Parathyroid adenoma (tissue), 2 donors: ENCODE measurements at regions not wholly inside any gene's neighbourhood (a gene's known extent, or its start where the extent isn't known, plus 50 kb on each side); places are given as distances from the start of the nearest gene placed in this dataset.
A peak's percentile ranks its signal among the peaks of the same experiment; 100 is the strongest.

Source experiments
- H2AFZ ChIP-seq: fragments of 300-600 bp; sonication (generic); one replicate; pipeline ENCODE4 v1.7.0; 2017; ENCODE audit warnings: antibody characterized with exemption, mild to moderate bottlenecking
- H3K27ac ChIP-seq: fragments of 300-600 bp; sonication (generic); one replicate; pipeline ENCODE4 v1.7.0; 2017
- H3K27me3 ChIP-seq: fragments of 300-600 bp; sonication (generic); one replicate; pipeline ENCODE4 v1.7.0; 2017; ENCODE audit warnings: low read length; ENCODE audit not compliant: control insufficient read depth, insufficient read depth
- H3K36me3 ChIP-seq: fragments of 300-600 bp; sonication (generic); one replicate; pipeline ENCODE4 v1.7.0; 2017; ENCODE audit warnings: low read length; ENCODE audit not compliant: control insufficient read depth, insufficient read depth
- H3K4me1 ChIP-seq: fragments of 300-600 bp; sonication (generic); one replicate; pipeline ENCODE4 v1.7.0; 2017; ENCODE audit warnings: control low read depth
- H3K4me2 ChIP-seq: fragments of 300-600 bp; sonication (generic); one replicate; pipeline ENCODE4 v1.7.0; 2017; ENCODE audit warnings: low read length
- H3K4me3 ChIP-seq: fragments of 300-600 bp; sonication (generic); one replicate; pipeline ENCODE4 v1.7.0; 2017; ENCODE audit warnings: low read depth, low read length
- H3K79me2 ChIP-seq: fragments of 300-600 bp; sonication (generic); one replicate; pipeline ENCODE4 v1.7.0; 2017; ENCODE audit warnings: control low read depth
- H3K9ac ChIP-seq: fragments of 300-600 bp; sonication (generic); one replicate; pipeline ENCODE4 v1.7.0; 2017; ENCODE audit warnings: mild to moderate bottlenecking
- H3K9me3 ChIP-seq: fragments of 300-600 bp; sonication (generic); one replicate; pipeline ENCODE4 v1.7.0; 2017; ENCODE audit warnings: low read length; ENCODE audit not compliant: control insufficient read depth
- TF ChIP-seq, protein P1 (sequence below): fragments of 300-600 bp; sonication (generic); IDR thresholded peaks from one replicate; pipeline ENCODE4 v1.7.0; 2017; ENCODE audit warnings: antibody characterized with exemption, mild to moderate bottlenecking
- donor health status: primary hyperparathyroidism.

DNA sequence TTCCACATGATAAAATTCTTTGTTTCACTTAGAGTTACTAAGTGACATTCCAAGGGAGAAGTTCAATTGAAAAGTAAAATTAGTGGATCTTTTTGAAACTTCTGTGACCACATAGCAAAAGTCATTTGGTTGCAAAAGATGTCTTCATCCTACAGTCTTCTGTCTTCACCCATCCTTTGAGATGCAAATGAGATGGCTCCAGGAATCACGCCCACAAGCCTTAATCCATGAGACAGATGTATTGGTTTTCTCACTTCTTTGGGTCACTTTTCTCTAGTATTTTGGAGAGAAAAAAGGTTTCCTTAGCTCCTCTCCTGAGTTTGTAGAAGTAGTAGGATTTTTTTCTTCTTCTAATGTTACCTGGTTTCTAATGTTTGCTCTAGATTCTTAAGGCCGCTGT is 259.5 kb upstream of the SLC10A2 start:
- H3K4me2 ChIP-seq: no peak overlapping the region
- H3K27me3 ChIP-seq: no peaks in the 10 kb centered on the region
- TF ChIP-seq, protein P1, sequence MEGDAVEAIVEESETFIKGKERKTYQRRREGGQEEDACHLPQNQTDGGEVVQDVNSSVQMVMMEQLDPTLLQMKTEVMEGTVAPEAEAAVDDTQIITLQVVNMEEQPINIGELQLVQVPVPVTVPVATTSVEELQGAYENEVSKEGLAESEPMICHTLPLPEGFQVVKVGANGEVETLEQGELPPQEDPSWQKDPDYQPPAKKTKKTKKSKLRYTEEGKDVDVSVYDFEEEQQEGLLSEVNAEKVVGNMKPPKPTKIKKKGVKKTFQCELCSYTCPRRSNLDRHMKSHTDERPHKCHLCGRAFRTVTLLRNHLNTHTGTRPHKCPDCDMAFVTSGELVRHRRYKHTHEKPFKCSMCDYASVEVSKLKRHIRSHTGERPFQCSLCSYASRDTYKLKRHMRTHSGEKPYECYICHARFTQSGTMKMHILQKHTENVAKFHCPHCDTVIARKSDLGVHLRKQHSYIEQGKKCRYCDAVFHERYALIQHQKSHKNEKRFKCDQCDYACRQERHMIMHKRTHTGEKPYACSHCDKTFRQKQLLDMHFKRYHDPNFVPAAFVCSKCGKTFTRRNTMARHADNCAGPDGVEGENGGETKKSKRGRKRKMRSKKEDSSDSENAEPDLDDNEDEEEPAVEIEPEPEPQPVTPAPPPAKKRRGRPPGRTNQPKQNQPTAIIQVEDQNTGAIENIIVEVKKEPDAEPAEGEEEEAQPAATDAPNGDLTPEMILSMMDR: no peak
- no peak overlapping the region for H2AFZ ChIP-seq
- H3K79me2 ChIP-seq: no peaks in the 10 kb centered on the region
- no peaks in the 10 kb centered on the region for H3K4me1 ChIP-seq
- H3K9me3 ChIP-seq: no peaks in the 10 kb centered on the region
- no peak overlapping the region for H3K4me3 ChIP-seq
- no peak overlapping the region for H3K27ac ChIP-seq
- no peak overlapping the region for H3K9ac ChIP-seq
- no peaks in the 10 kb centered on the region for H3K36me3 ChIP-seq

GRCh38 chr13:103324641-103325040 is 258.4 kb upstream of the SLC10A2 start:
- Histone ChIP-seq H3K4me3 (no peak overlapping the region), H3K79me2 (no peaks in the 10 kb centered on the region), H3K27me3 (no peaks in the 10 kb centered on the region), H3K27ac (no peak overlapping the region), H3K4me1 (no peaks in the 10 kb centered on the region), H3K36me3 (no peaks in the 10 kb centered on the region), H2AFZ (no peak overlapping the region), H3K9me3 (no peaks in the 10 kb centered on the region), H3K4me2 (no peak overlapping the region), H3K9ac (no peak overlapping the region)
- TF ChIP-seq, protein P1: no peak

DNA sequence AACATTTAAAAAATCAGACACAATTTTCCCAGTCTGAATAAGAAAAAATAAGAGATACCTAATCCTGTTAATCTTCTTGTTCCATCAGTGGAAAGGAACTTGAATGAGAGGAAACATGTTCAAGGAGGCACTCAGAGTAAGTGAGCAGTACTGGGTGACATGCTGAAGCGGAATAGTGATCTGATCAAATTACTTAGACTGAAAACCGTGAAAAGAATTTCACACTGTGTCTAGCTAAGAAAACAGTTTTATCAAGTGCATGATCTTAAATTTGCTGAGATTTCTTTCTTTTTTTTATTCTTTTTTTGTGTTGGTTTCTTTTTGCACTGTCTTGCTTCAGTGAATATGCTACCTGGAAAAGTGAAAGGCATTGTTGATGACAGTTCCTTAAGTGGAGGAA is 249.5 kb upstream of the SLC10A2 start:
- Histone ChIP-seq H3K4me1 (no peaks in the 10 kb centered on the region), H3K9me3 (no peaks in the 10 kb centered on the region), H3K4me2 (peak overlapping the region; percentile 30), H3K36me3 (no peaks in the 10 kb centered on the region), H2AFZ (no peak overlapping the region), H3K27me3 (no peaks in the 10 kb centered on the region), H3K4me3 (peak overlapping the region; percentile 32), H3K27ac (no peak overlapping the region), H3K79me2 (no peaks in the 10 kb centered on the region), H3K9ac (no peak overlapping the region)
- TF ChIP-seq, protein P1: no peak

DNA sequence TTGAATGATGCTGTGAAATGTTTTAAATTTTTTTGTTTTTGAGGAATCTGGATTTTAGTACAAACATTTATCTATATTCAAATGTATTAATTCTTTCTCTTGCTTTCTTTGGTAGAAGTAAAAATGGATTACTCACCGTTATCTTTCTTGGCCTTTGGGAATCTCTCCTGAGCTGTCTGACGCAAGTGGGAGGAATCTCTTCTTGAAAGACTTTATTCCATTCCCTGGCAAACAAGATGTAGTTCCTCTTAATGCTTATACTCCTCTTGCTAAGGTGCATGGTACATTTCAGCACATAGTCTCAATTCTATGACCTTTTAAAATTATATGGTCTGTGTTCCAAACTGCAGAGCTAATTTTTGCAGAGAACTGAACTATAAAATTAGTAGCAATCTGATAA is 246.2 kb upstream of the SLC10A2 start:
- Histone ChIP-seq H3K9ac (no peak overlapping the region), H3K27ac (no peak overlapping the region)
- TF ChIP-seq, protein P1: no peak

DNA sequence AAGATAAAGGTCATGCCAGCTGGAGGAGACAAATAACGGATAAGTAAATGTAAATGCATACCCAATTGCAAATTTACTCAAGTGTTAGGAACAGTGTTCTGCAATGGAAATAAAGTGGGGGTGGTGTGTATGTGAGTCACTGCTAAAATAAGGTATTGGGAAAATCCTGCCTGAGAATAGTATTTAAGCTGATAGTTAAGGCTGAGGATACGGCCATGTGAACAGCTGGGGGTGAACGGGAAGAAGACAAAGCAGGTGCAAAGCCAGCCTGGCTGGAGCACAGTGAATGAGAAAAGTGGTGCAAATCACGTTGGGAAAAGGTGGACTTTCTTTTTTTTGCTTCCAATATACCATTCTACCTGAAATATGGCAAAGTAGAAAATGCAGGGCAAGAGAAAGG is 242.4 kb upstream of the SLC10A2 start:
- Histone ChIP-seq H3K79me2 (no peaks in the 10 kb centered on the region), H3K4me3 (no peak overlapping the region), H3K4me2 (no peak overlapping the region), H3K27ac (no peak overlapping the region), H3K9ac (no peak overlapping the region), H3K27me3 (no peaks in the 10 kb centered on the region), H3K36me3 (no peaks in the 10 kb centered on the region), H3K9me3 (no peaks in the 10 kb centered on the region), H3K4me1 (no peaks in the 10 kb centered on the region), H2AFZ (no peak overlapping the region)
- TF ChIP-seq, protein P1: no peak

More for the DNA sequence above, 246.2 kb upstream of the SLC10A2 start:
- no peaks in the 10 kb centered on the region for H3K9me3 ChIP-seq
- no peak overlapping the region for H3K4me2 ChIP-seq
- no peak overlapping the region for H2AFZ ChIP-seq
- H3K27me3 ChIP-seq: no peaks in the 10 kb centered on the region
- no peak overlapping the region for H3K4me3 ChIP-seq
- no peaks in the 10 kb centered on the region for H3K79me2 ChIP-seq
- no peaks in the 10 kb centered on the region for H3K4me1 ChIP-seq
- no peaks in the 10 kb centered on the region for H3K36me3 ChIP-seq
